Loucy (cell line): ENCODE measurements at regions not wholly inside any gene's neighbourhood (a gene's known extent, or its start where the extent isn't known, plus 50 kb on each side); places are given as distances from the start of the nearest gene placed in this dataset.

Experiments used
- H2AFZ ChIP-seq: fragments of 200-600 bp; sonication (generic); 2 replicates; pipeline ENCODE4 v1.6.0; 2016; ENCODE audit warnings: antibody characterized with exemption, mild to moderate bottlenecking, low read length, moderate library complexity
- H3F3A ChIP-seq: fragments of 200-600 bp; 2 replicates; pipeline ENCODE4 v1.6.0; 2016; ENCODE audit warnings: antibody characterized with exemption, low read depth, mild to moderate bottlenecking
- H3K27me3 ChIP-seq: fragments of 200-600 bp; sonication (generic); 2 replicates; pipeline ENCODE4 v1.6.1; 2014; ENCODE audit warnings: low read length, mild to moderate bottlenecking; ENCODE audit not compliant: insufficient read depth, poor library complexity, severe bottlenecking
- H3K36me3 ChIP-seq: fragments of 200-600 bp; sonication (generic); 2 replicates; pipeline ENCODE4 v1.6.1; 2016; ENCODE audit warnings: low read length; ENCODE audit not compliant: insufficient read depth
- H3K4me1 ChIP-seq: fragments of 200-600 bp; sonication (generic); 2 replicates; pipeline ENCODE4 v1.5.1; 2014; ENCODE audit warnings: low read length, mild to moderate bottlenecking; ENCODE audit not compliant: insufficient read depth, poor library complexity, severe bottlenecking
- H3K4me2 ChIP-seq: fragments of 200-600 bp; sonication (generic); 2 replicates; pipeline ENCODE4 v1.6.0; 2014; ENCODE audit warnings: antibody characterized with exemption, low read length, low read depth, mild to moderate bottlenecking; ENCODE audit not compliant: poor library complexity, severe bottlenecking
- H3K4me3 ChIP-seq: fragments of 200-600 bp; sonication (generic); 2 replicates; pipeline ENCODE4 v1.5.1; 2014; ENCODE audit warnings: low read length, mild to moderate bottlenecking, mixed read lengths; ENCODE audit not compliant: poor library complexity, severe bottlenecking
- H3K79me2 ChIP-seq: fragments of 200-600 bp; sonication (generic); 2 replicates; pipeline ENCODE4 v1.6.1; 2014; ENCODE audit warnings: low read length; ENCODE audit not compliant: insufficient read depth
- H3K9ac ChIP-seq: fragments of 200-600 bp; sonication (generic); 2 replicates; pipeline ENCODE4 v1.6.0; 2014; ENCODE audit warnings: mild to moderate bottlenecking, low read depth, low read length, moderate library complexity; ENCODE audit not compliant: poor library complexity, severe bottlenecking
- H3K9me2 ChIP-seq: fragments of 200-600 bp; sonication (generic); replicated peaks from 2 replicates; pipeline ENCODE4 v1.6.1; 2016; ENCODE audit warnings: low read depth, low read length, mixed read lengths
- H3K9me3 ChIP-seq: fragments of 200-600 bp; sonication (generic); 2 replicates; pipeline ENCODE4 v1.6.1; 2014; ENCODE audit warnings: mild to moderate bottlenecking, antibody characterized with exemption, low read length, low read depth; ENCODE audit not compliant: insufficient read depth
- H4K20me1 ChIP-seq: fragments of 200-600 bp; sonication (generic); 2 replicates; pipeline ENCODE4 v1.6.0; 2014; ENCODE audit warnings: antibody characterized with exemption, low read length, mild to moderate bottlenecking; ENCODE audit not compliant: insufficient read depth, poor library complexity, severe bottlenecking
- CTCF ChIP-seq: fragments of 200-600 bp; sonication (generic); conservative IDR thresholded peaks from 2 replicates; pipeline ENCODE4 v1.5.1; 2014; ENCODE audit warnings: mild to moderate bottlenecking, antibody characterized with exemption, low read length
- EZH2phosphoT487 ChIP-seq: fragments of 200-600 bp; IDR thresholded peaks from 2 replicates; pipeline ENCODE4 v1.6.1; 2018; ENCODE audit warnings: antibody characterized with exemption, mild to moderate bottlenecking, moderate library complexity, borderline replicate concordance

GRCh38 chr2:147538088-147538487 is 306.7 kb upstream of the ACVR2A start:
- H3K9me2 ChIP-seq = no peaks in the 10 kb centered on the region
- no peaks in the 10 kb centered on the region for H3K27me3 ChIP-seq
- no peaks in the 10 kb centered on the region for H3K79me2 ChIP-seq
- no peaks in the 10 kb centered on the region for H3F3A ChIP-seq
- TF ChIP-seq CTCF = no peak
- TF ChIP-seq EZH2phosphoT487 = no peak
- H2AFZ ChIP-seq = no peak overlapping the region
- no peak overlapping the region for H3K4me2 ChIP-seq
- no peaks in the 10 kb centered on the region for H3K9me3 ChIP-seq
- H3K4me1 ChIP-seq = no peaks in the 10 kb centered on the region
- no peak overlapping the region for H3K4me3 ChIP-seq
- H3K9ac ChIP-seq = no peak overlapping the region
- no peaks in the 10 kb centered on the region for H4K20me1 ChIP-seq
- H3K36me3 ChIP-seq = no peaks in the 10 kb centered on the region

- no peak for TF ChIP-seq EZH2phosphoT487
- no peak for TF ChIP-seq CTCF
- H3K27me3 ChIP-seq = no peaks in the 10 kb centered on the region
- no peak overlapping the region for H3K4me3 ChIP-seq
- H4K20me1 ChIP-seq = no peaks in the 10 kb centered on the region
- H3K9me3 ChIP-seq = no peaks in the 10 kb centered on the region
- H3K9ac ChIP-seq = no peak overlapping the region
- no peak overlapping the region for H3K4me2 ChIP-seq
- H3F3A ChIP-seq = no peaks in the 10 kb centered on the region
- no peaks in the 10 kb centered on the region for H3K9me2 ChIP-seq
- no peaks in the 10 kb centered on the region for H3K4me1 ChIP-seq
- H3K79me2 ChIP-seq = no peaks in the 10 kb centered on the region
- H2AFZ ChIP-seq = no peak overlapping the region
- H3K36me3 ChIP-seq = no peaks in the 10 kb centered on the region
Measured at GRCh38 chr2:147531269-147531668, 313.6 kb upstream of the ACVR2A start.

- Histone ChIP-seq H4K20me1 (no peaks in the 10 kb centered on the region), H3K36me3 (no peaks in the 10 kb centered on the region), H3K9me3 (no peaks in the 10 kb centered on the region), H3K9me2 (no peaks in the 10 kb centered on the region), H3K4me2 (no peak overlapping the region), H3K79me2 (no peaks in the 10 kb centered on the region), H3K4me3 (no peak overlapping the region), H3F3A (no peaks in the 10 kb centered on the region), H2AFZ (no peak overlapping the region), H3K9ac (no peak overlapping the region), H3K4me1 (no peaks in the 10 kb centered on the region), H3K27me3 (no peaks in the 10 kb centered on the region)
- no peak for TF ChIP-seq EZH2phosphoT487
- TF ChIP-seq CTCF = no peak
Measured at GRCh38 chr2:147530033-147530432, 314.8 kb upstream of the ACVR2A start.
